Gastroesophageal sphincter (tissue), 3 donors: ENCODE measurements at regions not wholly inside any gene's neighbourhood (a gene's known extent, or its start where the extent isn't known, plus 50 kb on each side); places are given as distances from the start of the nearest gene placed in this dataset.

Experiments used
- POLR2AphosphoS5 ChIP-seq: sonication (generic); formaldehyde crosslinking; IDR thresholded peaks from one replicate; pipeline ENCODE4 v1.6.1; 2017; ENCODE audit warnings: antibody characterized with exemption
- TF ChIP-seq, protein P1 (sequence below), 4 experiments: fragments of 200-600 bp in 2 of 4; fragments of 450-650 bp in 2 of 4; sonication (generic) in 1 of 4; IDR thresholded peaks; one replicate each; pipeline ENCODE4 v1.5.1; 2017 to 2019; ENCODE audit warnings: antibody characterized with exemption in 4 of 4, mild to moderate bottlenecking in 2 of 4, moderate library complexity in 2 of 4

DNA sequence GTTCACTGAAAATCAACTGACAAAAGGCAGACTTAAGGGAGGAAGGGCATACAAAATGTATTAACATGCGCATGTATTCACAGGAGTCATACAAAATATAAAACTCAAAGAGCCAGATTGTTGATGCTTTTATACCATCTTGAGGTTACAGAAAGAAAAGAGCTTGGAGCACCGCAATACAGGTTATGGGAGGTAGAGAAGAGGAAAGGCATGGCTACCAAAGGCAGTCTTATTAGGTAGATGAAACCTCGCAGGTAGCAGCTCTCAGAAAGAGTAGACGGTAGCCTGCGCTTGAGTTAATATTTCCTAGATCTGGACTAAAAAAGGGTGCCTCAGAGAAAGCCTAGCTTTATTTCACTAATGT is 69.0 kb upstream of the DHRS4 start:
- no peak for TF ChIP-seq POLR2AphosphoS5
- TF ChIP-seq, protein P1, sequence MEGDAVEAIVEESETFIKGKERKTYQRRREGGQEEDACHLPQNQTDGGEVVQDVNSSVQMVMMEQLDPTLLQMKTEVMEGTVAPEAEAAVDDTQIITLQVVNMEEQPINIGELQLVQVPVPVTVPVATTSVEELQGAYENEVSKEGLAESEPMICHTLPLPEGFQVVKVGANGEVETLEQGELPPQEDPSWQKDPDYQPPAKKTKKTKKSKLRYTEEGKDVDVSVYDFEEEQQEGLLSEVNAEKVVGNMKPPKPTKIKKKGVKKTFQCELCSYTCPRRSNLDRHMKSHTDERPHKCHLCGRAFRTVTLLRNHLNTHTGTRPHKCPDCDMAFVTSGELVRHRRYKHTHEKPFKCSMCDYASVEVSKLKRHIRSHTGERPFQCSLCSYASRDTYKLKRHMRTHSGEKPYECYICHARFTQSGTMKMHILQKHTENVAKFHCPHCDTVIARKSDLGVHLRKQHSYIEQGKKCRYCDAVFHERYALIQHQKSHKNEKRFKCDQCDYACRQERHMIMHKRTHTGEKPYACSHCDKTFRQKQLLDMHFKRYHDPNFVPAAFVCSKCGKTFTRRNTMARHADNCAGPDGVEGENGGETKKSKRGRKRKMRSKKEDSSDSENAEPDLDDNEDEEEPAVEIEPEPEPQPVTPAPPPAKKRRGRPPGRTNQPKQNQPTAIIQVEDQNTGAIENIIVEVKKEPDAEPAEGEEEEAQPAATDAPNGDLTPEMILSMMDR (IDR thresholded peaks at IDR 0.05), result no peak
